NCI-H2107 treated with DMSO at 0.1 percent for 48 hours (cell line): ENCODE measurements at regions not wholly inside any gene's neighbourhood (a gene's known extent, or its start where the extent isn't known, plus 50 kb on each side); places are given as distances from the start of the nearest gene placed in this dataset.
"Not testable (repeated sequence)": the region's sequence is repeated elsewhere in the genome, so short reads cannot be mapped to it uniquely, and the experiment has no call there.

Source experiments
- DNase-seq: peaks from one replicate; lab custom pipeline; 2025; ENCODE audit not compliant: unreplicated experiment; lab: John Stamatoyannopoulos, UW

- no peak for DNase-seq
Observed at GRCh38 chr1:68673771-68674170, 176.9 kb upstream of the DEPDC1 start.

DNA sequence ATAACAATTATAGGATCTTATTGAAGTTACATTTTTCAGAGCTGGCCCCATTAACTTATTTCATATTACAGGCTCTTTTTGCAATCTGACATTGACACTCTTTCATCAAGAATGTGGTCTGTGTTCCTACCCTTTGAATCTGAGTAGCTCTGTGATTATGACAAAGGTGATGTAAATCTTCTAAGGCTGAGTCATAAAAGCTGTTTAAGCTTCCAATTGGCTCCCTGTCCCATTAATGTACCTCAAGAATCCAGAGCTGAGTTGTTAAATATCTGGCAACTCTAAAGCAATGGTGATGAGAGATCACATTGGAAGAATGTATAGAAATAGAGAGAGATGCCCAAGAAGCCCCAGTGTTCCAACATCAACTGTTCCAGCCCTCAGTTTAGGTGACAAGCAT, 178.5 kb upstream of the DEPDC1 start:
- no peak for DNase-seq

DNA sequence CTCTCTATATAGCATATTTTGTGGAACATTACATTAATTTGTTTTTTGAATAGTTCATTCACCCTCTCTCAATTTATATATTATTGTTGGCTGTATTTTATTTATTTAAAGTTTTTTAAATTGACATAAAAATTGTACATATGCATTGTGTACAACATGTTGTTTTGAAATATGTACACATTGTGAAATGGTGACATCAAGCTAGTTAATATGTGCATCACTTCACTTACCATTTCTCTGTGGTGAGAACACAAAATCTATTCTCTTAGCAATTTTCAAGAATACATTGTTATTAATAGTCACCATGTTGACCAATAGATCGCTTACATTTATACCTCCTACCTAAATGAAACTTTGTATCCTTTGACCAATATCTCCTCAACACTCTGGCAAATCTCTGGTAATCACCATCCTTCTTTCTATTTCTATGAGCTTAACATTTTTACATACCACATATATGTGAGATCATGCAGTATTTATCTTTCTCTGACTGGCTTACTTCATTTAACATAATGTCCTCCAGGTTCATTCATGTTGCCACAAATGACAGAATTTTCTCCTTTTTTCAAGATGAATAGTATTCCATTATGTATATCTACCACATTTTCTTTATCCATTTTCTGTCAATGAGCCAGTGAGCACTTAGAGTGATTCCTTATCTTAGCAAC, 180.9 kb upstream of the DEPDC1 start:
- no peak for DNase-seq

- no peak for DNase-seq
Observed at GRCh38 chr1:68696221-68696620, 199.3 kb upstream of the DEPDC1 start.

GRCh38 chr1:68703921-68704354, 207.1 kb upstream of the DEPDC1 start:
- DNase-seq = no peak

GRCh38 chr1:68704800-68705443, 208.0 kb upstream of the DEPDC1 start:
- no peak for DNase-seq

- DNase-seq = no peak
Observed at GRCh38 chr1:68705466-68705865, 208.6 kb upstream of the DEPDC1 start.

DNA sequence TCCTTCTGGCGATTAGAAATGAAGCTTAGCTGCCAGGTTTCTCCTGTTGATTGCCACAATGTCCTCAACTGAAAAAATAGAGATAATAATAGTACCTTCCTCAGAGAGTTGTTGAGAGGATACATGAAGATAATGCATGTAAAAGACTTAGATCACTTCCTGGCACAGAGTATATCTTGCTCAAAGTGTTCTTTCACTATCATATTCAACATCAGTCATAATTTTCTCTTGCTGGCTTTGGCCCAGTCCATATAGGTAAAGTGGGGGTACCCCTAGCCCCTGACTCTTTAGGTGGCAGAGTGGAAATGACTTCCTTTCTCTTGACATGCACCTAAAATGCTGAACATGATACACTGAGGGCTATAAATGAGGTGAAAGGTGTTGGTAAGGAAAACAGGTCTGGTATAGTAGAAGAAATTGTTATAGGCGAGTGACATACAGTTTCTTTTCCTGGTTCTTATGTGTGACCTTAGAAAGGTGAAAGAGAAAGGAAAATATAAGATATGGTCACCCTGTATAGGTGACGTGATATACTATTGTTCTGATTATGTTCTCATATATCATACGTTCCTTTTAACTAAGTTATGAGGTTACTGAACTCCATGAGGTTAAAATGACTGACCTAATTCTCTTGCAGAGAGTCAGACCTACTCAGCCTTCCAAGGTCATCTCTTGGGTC, 209.9 kb upstream of the DEPDC1 start:
- DNase-seq = no peak

- no peak for DNase-seq
Observed at GRCh38 chr1:68717330-68717729, 220.4 kb upstream of the DEPDC1 start.

DNA sequence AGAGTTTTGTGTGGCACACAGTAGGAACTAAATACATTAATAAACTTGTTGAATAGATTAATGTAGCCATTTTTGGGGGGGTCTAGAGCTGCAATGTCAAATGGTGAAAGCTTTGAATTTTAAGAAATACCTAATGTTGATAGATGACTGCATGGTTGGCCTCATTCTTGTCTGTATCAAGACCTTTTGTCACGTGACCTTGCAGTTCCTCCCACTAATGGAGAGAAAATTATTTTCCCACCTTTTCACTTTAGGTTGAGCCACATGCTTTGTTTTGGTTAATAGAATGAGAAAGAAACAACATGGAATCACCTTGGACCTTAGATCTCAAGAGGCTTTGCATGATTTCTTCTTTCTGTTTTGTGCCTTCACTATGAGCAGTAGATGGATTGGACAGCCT, 223.6 kb upstream of the DEPDC1 start:
- no peak for DNase-seq

DNA sequence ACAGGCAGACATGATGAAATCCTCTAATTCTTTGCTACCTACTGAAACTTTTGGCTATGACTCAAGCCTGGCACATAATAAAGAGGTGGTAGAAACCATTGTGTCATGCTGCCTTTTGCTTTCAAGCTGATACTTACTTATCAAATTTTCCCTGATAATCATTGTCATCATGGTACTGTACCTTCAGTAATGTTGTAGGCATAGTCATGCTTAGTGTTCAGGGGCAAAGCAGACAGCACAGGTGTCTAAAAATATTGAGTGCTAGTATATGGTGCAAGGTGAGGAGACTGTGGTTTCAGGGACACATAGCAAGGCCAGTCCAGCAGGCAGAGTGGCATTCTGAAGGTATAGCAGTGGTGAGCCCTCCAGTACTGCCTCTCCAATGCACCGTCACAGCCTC, 226.9 kb upstream of the DEPDC1 start:
- no peak for DNase-seq

- DNase-seq = no peak
Observed at GRCh38 chr1:68725001-68725752, 228.3 kb upstream of the DEPDC1 start.

- not testable (repeated sequence) for DNase-seq
Observed at GRCh38 chr1:68739486-68739885, 242.6 kb upstream of the DEPDC1 start.

- no peak for DNase-seq
Observed at GRCh38 chr1:68745011-68745410, 248.1 kb upstream of the DEPDC1 start.

DNA sequence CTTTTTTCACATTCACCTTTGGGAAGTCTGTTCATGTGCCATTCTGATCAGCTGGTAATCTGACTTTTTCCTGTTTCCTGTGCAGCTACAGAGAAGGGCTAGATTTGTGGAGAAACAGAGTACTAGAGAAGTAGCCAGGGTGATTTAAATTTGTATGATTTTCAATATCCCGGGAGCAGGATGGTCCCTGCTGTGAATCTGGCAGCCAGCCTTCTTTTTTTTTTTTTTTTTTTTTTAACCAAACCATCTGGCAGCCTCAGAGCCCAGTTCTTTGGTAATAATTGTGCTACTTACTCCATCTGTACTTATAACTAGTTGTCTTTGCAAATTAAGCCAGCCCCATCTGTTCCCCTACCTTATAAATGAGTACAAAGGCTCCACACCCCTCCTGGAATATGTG, 248.6 kb upstream of the DEPDC1 start:
- DNase-seq = no peak

- DNase-seq = no peak
Observed at GRCh38 chr1:68746378-68746777, 249.5 kb upstream of the DEPDC1 start.

DNA sequence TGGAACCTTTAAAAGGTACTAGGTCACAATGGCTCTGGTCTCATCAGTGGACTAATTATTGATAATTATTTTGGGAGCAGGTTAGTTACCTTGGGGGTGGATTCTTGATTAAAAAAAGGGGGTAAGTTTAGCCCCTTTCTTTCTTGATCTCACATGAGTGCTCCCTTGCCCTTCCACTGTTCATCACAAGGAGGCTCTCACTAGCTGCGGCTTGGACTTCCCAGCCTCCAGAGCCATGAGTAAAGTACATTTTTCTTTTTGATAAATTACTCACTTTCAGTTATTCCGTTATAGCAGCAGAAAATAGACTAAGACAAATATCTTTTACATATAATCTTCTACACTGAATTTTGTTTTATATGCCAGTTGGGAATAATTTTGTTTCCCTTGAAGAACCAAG, 254.8 kb upstream of the DEPDC1 start:
- DNase-seq = no peak

DNA sequence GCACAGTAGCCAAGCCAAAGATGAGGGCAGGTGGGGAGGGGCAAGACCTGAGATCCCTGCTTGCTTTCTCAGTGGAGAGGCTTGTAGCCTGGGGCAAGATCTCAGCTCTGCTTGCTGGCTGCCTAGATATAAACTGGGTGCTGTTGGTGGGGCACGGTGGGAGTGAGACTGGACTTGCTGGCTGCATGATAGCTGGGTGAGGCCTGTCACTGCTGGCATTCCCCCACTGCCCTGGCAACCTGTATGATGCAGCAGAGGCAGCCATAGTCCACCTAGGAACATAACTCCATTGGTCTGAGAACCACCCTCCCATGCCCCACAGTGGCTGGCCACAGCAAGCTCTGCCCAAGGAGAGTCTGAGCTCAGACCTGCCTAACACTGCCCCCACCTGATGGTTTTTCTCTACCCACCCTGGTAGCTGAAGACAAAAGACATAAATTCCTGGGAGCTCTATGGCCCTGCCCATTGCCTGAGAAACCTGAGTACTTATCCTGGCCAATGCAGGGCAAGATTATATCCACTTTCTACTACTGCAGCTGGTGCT, 261.9 kb upstream of the DEPDC1 start:
- DNase-seq = no peak

DNA sequence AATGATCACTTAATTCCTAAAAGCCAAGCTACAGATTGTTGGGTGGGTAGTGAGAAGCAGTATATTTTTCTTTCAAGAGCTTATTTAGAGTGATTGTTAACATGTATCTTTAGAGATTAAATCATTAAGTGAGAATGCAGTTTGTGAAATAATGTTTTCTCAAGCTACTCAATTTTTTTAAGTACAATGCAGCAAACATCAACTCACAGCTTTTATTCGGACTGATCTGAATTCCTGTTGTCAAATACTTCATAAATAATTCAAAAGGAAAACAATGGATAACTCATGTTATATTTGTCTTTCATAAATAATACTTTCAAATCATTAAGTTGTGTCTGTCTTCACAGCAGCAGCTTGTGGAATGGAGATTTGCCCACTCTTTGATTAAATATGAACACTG, 271.1 kb upstream of the DEPDC1 start:
- DNase-seq = no peak

DNA sequence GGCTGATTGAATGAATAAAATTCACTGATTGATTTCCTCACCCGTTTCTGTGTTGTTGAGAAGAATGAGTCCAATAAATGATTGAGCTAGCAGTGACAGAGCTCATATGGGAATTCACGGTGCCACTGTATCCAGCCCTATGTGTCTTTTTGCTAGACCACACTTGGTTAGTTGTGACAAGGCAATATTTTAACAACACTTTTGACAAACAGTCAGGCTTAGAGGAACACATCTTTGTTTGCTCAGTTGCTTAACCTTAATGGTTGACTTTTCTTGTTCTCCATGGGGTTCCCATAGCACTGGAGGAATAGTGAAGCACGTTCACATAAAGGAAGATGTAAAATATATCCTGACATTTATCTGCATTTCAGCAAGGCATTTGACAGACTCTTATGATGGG, 273.9 kb upstream of the DEPDC1 start:
- no peak for DNase-seq

DNA sequence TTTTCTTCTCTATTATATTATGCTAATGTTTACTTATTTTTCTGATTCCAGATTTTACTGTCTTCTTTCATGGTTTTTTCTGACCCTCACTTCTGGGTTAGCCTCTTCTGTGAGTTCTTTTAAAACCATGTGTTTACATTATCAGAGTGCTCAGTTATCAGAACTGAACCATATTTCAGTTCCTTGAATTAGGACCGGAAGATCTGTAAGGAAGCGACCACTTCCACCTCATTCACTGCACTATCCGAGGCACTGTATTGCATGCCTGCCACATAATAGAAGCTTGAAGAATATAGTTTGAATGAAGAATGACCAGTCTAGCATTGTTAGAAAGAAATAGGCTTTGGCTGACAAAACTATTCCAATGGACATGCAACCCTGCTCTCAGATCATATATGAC, 281.0 kb upstream of the DEPDC1 start:
- no peak for DNase-seq
